ENCODE measurements at regions not wholly inside any gene's neighbourhood (a gene's known extent, or its start where the extent isn't known, plus 50 kb on each side); places are given as distances from the start of the nearest gene placed in this dataset.

DNA sequence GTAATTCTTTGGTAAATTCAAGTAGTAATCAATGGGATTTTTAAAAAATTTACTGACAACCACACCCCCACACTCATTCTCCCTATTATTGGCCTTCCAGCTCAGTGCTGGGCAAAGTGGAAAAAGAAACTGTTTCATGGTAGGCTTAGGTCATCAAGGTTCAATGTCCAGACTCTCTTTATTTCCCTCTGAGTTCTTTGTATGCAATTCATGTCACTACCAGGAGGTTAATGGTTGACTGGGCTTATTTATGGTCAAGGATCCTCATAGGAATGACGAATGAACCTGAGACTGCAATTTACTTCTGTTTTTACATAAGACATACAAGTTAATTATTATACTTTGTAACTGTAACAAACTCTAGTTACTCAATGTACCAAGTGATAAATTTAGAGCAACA lies 403.2 kb downstream of the KLHL13 start:
- TF ChIP-seq, protein P1, sequence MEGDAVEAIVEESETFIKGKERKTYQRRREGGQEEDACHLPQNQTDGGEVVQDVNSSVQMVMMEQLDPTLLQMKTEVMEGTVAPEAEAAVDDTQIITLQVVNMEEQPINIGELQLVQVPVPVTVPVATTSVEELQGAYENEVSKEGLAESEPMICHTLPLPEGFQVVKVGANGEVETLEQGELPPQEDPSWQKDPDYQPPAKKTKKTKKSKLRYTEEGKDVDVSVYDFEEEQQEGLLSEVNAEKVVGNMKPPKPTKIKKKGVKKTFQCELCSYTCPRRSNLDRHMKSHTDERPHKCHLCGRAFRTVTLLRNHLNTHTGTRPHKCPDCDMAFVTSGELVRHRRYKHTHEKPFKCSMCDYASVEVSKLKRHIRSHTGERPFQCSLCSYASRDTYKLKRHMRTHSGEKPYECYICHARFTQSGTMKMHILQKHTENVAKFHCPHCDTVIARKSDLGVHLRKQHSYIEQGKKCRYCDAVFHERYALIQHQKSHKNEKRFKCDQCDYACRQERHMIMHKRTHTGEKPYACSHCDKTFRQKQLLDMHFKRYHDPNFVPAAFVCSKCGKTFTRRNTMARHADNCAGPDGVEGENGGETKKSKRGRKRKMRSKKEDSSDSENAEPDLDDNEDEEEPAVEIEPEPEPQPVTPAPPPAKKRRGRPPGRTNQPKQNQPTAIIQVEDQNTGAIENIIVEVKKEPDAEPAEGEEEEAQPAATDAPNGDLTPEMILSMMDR (IDR thresholded peaks at IDR 0.05; ENCODE audit: insufficient read depth, low read length): no peak
- TF ChIP-seq POLR2AphosphoS5 (IDR thresholded peaks at IDR 0.05; ENCODE audit: low read depth): no peak
- TF ChIP-seq SPI1 (IDR thresholded peaks at IDR 0.05; ENCODE audit: borderline replicate concordance, low read depth): no peak
- TF ChIP-seq, protein P2, sequence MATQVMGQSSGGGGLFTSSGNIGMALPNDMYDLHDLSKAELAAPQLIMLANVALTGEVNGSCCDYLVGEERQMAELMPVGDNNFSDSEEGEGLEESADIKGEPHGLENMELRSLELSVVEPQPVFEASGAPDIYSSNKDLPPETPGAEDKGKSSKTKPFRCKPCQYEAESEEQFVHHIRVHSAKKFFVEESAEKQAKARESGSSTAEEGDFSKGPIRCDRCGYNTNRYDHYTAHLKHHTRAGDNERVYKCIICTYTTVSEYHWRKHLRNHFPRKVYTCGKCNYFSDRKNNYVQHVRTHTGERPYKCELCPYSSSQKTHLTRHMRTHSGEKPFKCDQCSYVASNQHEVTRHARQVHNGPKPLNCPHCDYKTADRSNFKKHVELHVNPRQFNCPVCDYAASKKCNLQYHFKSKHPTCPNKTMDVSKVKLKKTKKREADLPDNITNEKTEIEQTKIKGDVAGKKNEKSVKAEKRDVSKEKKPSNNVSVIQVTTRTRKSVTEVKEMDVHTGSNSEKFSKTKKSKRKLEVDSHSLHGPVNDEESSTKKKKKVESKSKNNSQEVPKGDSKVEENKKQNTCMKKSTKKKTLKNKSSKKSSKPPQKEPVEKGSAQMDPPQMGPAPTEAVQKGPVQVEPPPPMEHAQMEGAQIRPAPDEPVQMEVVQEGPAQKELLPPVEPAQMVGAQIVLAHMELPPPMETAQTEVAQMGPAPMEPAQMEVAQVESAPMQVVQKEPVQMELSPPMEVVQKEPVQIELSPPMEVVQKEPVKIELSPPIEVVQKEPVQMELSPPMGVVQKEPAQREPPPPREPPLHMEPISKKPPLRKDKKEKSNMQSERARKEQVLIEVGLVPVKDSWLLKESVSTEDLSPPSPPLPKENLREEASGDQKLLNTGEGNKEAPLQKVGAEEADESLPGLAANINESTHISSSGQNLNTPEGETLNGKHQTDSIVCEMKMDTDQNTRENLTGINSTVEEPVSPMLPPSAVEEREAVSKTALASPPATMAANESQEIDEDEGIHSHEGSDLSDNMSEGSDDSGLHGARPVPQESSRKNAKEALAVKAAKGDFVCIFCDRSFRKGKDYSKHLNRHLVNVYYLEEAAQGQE (IDR thresholded peaks at IDR 0.05; ENCODE audit: insufficient replicate concordance, low read depth): no peak

Data from HL-60 (cell line).